ENCODE measurements at regions not wholly inside any gene's neighbourhood (a gene's known extent, or its start where the extent isn't known, plus 50 kb on each side); places are given as distances from the start of the nearest gene placed in this dataset.

- TF ChIP-seq CTCF (IDR thresholded peaks at IDR 0.05; ENCODE audit: low read depth, low read length, missing input control) (no peak), RAD21 (IDR thresholded peaks at IDR 0.05) (no peak), GABPA (IDR thresholded peaks at IDR 0.05 in 1 of 2, conservative IDR thresholded peaks at IDR 0.05 in 1 of 2) (no peak), SP1 (IDR thresholded peaks at IDR 0.05) (no peak), YY1 (IDR thresholded peaks at IDR 0.05) (no peak), HNF4G (IDR thresholded peaks at IDR 0.05) (no peak), TAF1 (conservative IDR thresholded peaks at IDR 0.05) (no peak), REST (IDR thresholded peaks at IDR 0.05) (no peak), MAX (IDR thresholded peaks at IDR 0.05) (no peak), ATF3 (IDR thresholded peaks at IDR 0.05) (no peak), JUND (IDR thresholded peaks at IDR 0.05) (no peak), RXRA (IDR thresholded peaks at IDR 0.05) (no peak), FOXA1 (IDR thresholded peaks at IDR 0.05) (no peak), ZBTB33 (IDR thresholded peaks at IDR 0.05) (no peak)
These were observed 627.0 kb upstream of the ZP4 start for GRCh38 chr1:238517711-238518110.
